HG03354 (cell line): ENCODE measurements at regions not wholly inside any gene's neighbourhood (a gene's known extent, or its start where the extent isn't known, plus 50 kb on each side); places are given as distances from the start of the nearest gene placed in this dataset.

ENCODE experiments used
- ATAC-seq: cut with Tn5 transposase; IDR thresholded peaks from one replicate; pipeline ENCODE4 v1.9.1; 2021; ENCODE audit warnings: mild to moderate bottlenecking; ENCODE audit not compliant: unreplicated experiment, poor library complexity, severe bottlenecking

GRCh38 chr20:41819436-41819835 is 201.3 kb upstream of the CHD6 start:
- no peak for ATAC-seq

GRCh38 chr20:41818991-41819390 is 200.8 kb upstream of the CHD6 start:
- no peak for ATAC-seq

- ATAC-seq = no peak
These were observed 200.2 kb upstream of the CHD6 start for GRCh38 chr20:41818369-41818768.

GRCh38 chr20:41811456-41811855 is 193.3 kb upstream of the CHD6 start:
- ATAC-seq = no peak

GRCh38 chr20:41800040-41800439 is 181.9 kb upstream of the CHD6 start:
- no peak for ATAC-seq

GRCh38 chr20:41798930-41799502 is 180.8 kb upstream of the CHD6 start:
- no peak for ATAC-seq

GRCh38 chr20:41786158-41786557 is 168.0 kb upstream of the CHD6 start:
- ATAC-seq = no peak

- ATAC-seq = no peak
These were observed 166.2 kb upstream of the CHD6 start for GRCh38 chr20:41784209-41784958.

- ATAC-seq = peak; percentile 77
These were observed 165.4 kb upstream of the CHD6 start for GRCh38 chr20:41783423-41784208.

- ATAC-seq = no peak
These were observed 164.7 kb upstream of the CHD6 start for GRCh38 chr20:41782730-41783406.

GRCh38 chr20:41782255-41782654 is 164.1 kb upstream of the CHD6 start:
- ATAC-seq = no peak

GRCh38 chr20:41776421-41776820 is 158.2 kb upstream of the CHD6 start:
- ATAC-seq = no peak

GRCh38 chr20:41774291-41774690 is 156.1 kb upstream of the CHD6 start:
- ATAC-seq = no peak

GRCh38 chr20:41770965-41771364 is 152.8 kb upstream of the CHD6 start:
- no peak for ATAC-seq

- no peak for ATAC-seq
These were observed 152.2 kb upstream of the CHD6 start for GRCh38 chr20:41770427-41770826.

- no peak for ATAC-seq
These were observed 151.4 kb upstream of the CHD6 start for GRCh38 chr20:41769592-41770018.

GRCh38 chr20:41750137-41750536 is 132.0 kb upstream of the CHD6 start:
- ATAC-seq = no peak

- ATAC-seq = no peak
These were observed 130.8 kb upstream of the CHD6 start for GRCh38 chr20:41748756-41749582.

- no peak for ATAC-seq
These were observed 129.9 kb upstream of the CHD6 start for GRCh38 chr20:41748051-41748450.
